ENCODE measurements at regions not wholly inside any gene's neighbourhood (a gene's known extent, or its start where the extent isn't known, plus 50 kb on each side); places are given as distances from the start of the nearest gene placed in this dataset.

DNA sequence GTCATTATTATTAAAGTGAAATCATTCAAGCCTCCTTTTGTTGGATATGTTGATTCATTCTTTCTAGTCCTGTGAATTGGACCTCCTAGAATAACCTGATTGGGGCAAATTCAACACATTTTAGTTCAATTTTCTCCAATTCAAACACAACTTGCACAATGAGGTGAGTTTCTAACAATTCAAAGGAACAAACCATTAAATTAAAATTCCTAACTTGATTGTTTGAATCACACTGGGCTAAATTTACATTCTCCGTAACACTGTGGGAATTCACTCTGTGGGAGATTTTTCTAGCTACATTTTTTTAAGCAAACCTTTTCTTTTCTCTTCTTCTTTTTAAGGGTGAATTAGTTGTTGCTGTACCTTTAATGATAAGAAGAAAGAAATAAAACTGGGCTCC lies 68.3 kb upstream of the CABCOCO1 start:
- TF ChIP-seq POLR2AphosphoS5 (IDR thresholded peaks at IDR 0.05): no peak
- TF ChIP-seq, protein P1, sequence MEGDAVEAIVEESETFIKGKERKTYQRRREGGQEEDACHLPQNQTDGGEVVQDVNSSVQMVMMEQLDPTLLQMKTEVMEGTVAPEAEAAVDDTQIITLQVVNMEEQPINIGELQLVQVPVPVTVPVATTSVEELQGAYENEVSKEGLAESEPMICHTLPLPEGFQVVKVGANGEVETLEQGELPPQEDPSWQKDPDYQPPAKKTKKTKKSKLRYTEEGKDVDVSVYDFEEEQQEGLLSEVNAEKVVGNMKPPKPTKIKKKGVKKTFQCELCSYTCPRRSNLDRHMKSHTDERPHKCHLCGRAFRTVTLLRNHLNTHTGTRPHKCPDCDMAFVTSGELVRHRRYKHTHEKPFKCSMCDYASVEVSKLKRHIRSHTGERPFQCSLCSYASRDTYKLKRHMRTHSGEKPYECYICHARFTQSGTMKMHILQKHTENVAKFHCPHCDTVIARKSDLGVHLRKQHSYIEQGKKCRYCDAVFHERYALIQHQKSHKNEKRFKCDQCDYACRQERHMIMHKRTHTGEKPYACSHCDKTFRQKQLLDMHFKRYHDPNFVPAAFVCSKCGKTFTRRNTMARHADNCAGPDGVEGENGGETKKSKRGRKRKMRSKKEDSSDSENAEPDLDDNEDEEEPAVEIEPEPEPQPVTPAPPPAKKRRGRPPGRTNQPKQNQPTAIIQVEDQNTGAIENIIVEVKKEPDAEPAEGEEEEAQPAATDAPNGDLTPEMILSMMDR (IDR thresholded peaks at IDR 0.05): no peak

Measured in esophagus muscularis mucosa (tissue), 3 donors.